ENCODE measurements at regions not wholly inside any gene's neighbourhood (a gene's known extent, or its start where the extent isn't known, plus 50 kb on each side); places are given as distances from the start of the nearest gene placed in this dataset.

DNA sequence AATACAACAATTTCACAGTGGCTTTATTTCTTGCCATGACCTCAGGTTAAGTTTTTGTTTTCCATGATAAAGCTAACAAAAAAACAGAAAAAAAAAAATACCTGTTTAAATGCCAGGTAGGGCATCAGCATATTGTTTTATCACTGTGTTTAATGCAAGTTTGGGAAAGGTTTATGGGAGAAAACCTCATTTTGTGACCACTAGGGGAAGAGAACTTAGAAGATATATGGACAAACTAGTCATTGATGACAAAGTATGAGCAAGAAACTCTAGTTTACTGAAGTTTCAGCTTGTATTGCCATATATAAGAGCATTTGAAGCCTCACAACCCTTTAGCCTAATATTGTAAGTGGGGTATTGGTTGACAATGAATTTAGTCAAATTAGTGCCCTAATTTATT, 1431.4 kb upstream of the CDH18 start:
- TF ChIP-seq, protein P1, sequence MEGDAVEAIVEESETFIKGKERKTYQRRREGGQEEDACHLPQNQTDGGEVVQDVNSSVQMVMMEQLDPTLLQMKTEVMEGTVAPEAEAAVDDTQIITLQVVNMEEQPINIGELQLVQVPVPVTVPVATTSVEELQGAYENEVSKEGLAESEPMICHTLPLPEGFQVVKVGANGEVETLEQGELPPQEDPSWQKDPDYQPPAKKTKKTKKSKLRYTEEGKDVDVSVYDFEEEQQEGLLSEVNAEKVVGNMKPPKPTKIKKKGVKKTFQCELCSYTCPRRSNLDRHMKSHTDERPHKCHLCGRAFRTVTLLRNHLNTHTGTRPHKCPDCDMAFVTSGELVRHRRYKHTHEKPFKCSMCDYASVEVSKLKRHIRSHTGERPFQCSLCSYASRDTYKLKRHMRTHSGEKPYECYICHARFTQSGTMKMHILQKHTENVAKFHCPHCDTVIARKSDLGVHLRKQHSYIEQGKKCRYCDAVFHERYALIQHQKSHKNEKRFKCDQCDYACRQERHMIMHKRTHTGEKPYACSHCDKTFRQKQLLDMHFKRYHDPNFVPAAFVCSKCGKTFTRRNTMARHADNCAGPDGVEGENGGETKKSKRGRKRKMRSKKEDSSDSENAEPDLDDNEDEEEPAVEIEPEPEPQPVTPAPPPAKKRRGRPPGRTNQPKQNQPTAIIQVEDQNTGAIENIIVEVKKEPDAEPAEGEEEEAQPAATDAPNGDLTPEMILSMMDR (IDR thresholded peaks at IDR 0.05): no peak
- TF ChIP-seq POLR2A (IDR thresholded peaks at IDR 0.05) (no peak), POLR2AphosphoS5 (IDR thresholded peaks at IDR 0.05) (no peak)
